Occipital lobe (tissue), 1 donor: ENCODE measurements at regions not wholly inside any gene's neighbourhood (a gene's known extent, or its start where the extent isn't known, plus 50 kb on each side); places are given as distances from the start of the nearest gene placed in this dataset.
"Not testable (repeated sequence)": the region's sequence is repeated elsewhere in the genome, so short reads cannot be mapped to it uniquely, and the experiment has no call there.

Experiments
- DNase-seq: peaks from one replicate; lab custom pipeline; 2025; lab: John Stamatoyannopoulos, UW

DNA sequence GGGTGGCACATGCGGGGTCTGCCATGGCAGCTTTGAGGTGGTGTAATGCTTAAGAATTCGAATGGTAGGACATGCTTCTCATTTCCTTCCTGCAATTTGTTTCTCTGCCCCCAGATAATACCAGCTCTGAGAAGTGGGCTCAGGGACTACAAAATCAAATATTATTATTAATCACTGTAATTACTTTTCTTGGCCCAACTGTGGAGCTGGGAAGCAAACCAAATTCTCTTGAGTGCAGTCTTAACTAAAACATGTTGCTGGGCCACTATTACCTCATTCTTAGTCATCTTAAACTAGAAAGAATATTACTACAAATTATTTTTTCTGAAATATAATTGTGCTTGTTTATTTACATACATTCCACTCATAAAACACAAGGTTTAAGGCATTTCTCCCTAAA, 566.7 kb upstream of the NRP1 start:
- DNase-seq = no peak

DNA sequence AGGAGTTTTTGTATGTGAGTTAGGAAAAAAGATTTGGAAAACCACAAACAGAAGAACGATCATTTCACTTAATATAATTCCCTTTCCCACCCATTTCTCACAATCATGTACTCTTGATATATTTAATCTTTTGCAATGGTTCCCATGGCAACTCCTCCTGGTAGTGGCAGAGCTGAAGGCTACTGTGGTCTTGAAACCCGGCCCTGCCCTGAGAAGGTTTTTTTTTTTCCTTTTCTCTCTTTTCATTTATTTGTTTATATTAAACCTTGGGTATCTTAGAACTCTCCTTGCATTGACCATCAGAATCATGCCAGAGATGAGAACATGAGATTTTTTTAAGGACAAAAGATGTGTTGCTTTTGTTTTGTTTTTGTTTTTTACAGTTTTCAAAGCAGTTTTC, 566.1 kb upstream of the NRP1 start:
- DNase-seq = no peak

DNA sequence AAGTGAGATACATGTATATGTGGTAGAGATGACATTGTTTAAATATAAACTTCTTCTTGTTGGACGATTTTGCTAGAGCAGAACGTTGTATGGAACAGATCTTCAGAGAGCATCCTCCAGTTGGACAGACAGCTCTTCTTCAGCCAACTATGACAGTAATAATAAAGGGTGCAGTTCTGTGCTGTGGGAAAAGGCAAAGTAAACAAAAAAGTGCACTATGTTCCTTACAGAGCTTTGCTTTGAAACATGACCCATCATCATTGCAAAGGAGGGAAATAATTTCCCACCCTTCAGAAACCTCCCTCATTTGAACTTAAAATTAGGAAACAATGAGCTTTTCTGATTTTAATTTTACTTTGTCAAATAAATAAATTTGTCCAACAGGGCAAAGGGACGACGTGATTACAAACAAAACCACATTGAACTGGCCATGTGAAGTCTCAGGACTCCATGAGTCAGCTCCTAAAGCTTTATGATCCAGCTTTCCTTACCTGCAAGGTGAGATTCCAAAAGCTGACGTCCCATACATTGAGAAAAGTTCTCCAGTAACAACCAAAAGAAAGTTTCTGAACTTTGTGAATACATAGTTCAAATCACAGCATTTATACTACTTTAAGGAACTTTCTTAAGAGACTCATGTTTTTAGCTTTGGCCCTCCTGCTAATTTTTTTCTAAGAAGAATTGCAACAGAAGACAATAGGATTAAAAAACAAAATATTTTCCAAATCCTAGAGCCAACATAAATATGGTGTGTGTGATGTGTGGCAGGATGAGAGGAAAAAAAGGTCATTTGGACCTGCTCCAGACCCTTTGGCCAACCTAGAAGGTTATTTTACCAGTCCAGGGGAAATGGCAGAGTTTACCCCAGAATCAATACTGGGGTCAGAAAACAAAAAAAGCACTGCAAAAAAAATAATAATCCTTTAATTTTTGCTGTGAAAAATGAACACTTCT, 565.4 kb upstream of the NRP1 start:
- no peak for DNase-seq

GRCh38 chr10:33897291-33897752, 562.9 kb upstream of the NRP1 start:
- DNase-seq = no peak

- no peak for DNase-seq
These were observed 559.0 kb upstream of the NRP1 start for GRCh38 chr10:33893506-33893905.

DNA sequence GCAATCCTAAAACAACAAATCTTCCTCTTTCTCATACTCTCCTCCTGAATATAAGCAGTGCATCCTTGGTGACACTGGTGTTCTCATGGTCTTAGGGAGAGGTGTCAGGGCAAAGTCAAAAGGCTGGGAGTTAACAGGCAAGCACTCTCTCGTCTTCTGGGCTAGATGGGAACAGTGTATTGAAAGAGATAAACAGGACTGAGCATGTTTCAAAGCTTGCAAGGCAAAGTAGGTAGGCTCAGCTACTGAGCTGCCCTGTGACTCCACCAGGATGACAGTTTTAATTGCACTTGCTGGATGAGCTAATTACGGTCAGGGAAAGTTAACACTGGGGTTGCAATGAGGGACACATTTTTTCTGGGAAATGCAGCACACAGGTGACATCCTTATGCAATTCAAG, 554.9 kb upstream of the NRP1 start:
- no peak for DNase-seq

- no peak for DNase-seq
These were observed 552.7 kb upstream of the NRP1 start for GRCh38 chr10:33887188-33887587.

- DNase-seq = no peak
These were observed 551.8 kb upstream of the NRP1 start for GRCh38 chr10:33886299-33886698.

DNA sequence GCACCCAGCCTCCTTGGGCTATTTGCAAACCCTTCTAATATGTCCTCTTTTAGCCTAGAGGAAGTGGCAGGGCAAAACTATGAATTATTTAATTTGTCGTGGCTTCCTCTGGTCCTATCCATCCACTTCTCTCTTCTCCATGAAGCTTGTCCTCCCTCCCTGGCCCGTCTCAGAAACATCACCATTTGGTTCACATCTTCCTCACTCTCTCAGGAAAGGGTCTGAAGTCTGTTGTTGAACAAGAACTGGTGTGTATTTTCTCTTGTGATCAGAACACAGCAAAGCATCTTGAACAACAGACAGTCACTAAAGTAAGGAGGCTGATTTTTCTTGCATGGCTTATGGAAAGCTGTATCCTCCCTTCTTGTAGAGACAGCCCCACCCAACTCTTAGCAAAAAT, 550.1 kb upstream of the NRP1 start:
- no peak for DNase-seq

- no peak for DNase-seq
These were observed 549.4 kb upstream of the NRP1 start for GRCh38 chr10:33883881-33884280.

GRCh38 chr10:33882996-33883395, 548.5 kb upstream of the NRP1 start:
- no peak for DNase-seq

- no peak for DNase-seq
These were observed 545.8 kb upstream of the NRP1 start for GRCh38 chr10:33880291-33880690.

DNA sequence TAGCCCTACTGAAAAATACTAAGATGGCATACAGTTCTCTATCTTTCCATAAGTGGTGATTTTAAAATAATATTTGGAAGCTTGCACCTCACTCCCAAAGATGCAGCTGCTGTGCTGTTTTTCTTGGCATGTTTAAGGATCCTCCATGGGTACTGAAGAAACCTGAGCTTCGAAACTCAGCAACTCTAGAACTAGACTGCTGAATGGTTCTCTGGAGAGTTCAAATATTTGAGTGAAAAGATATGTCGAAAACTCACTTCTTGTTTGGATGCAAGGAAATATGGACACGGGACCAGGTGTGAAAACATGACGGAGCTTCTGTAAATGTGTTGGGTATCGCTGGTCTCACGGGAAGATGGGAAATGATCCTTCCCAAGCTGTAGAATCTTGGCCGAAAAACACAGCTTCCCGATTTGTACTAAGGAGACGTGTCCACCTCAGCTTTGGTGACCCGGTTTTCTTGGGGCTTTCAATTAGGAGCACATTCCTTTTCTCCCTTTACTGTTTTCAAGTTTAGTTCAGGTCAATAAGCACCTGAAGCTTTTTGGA, 543.8 kb upstream of the NRP1 start:
- DNase-seq = no peak

DNA sequence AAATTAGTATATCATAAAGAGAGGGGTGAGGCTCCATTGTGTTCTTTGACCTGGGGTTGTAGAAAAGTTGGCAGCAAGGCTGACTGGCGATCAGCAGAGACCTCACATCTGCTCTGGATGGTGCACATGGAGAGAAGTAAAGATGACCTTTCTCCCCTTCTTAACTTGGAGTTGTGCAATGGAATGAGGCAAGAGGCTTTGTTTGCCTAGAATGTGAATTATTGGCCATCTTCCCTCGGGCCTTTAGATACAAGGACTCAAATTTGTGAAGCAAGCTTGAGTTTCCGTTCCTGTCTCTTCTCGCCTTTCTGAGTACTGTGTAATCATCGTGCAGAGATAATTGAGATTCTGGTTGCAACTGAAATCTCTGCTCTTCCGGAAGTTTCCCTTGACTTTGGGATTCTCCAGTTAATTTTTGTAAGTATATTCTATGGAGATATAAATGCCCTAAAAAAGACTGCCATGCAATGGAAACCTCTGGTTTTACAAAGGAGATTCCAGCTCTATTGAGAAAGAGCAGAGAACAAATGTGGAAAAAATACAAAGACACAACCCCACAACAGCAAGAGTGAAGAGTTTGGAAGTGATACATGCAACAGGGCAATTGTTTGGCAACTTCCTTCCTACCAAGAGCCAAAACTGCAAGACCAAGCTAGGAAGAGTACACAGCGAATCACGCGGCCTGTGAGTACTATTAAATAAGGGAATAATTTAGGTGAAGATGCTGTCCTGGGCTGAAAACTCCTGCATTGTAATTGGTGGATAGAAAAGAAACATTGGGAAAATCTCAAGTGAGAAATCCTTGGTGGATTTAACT, 542.3 kb upstream of the NRP1 start:
- DNase-seq = no peak

DNA sequence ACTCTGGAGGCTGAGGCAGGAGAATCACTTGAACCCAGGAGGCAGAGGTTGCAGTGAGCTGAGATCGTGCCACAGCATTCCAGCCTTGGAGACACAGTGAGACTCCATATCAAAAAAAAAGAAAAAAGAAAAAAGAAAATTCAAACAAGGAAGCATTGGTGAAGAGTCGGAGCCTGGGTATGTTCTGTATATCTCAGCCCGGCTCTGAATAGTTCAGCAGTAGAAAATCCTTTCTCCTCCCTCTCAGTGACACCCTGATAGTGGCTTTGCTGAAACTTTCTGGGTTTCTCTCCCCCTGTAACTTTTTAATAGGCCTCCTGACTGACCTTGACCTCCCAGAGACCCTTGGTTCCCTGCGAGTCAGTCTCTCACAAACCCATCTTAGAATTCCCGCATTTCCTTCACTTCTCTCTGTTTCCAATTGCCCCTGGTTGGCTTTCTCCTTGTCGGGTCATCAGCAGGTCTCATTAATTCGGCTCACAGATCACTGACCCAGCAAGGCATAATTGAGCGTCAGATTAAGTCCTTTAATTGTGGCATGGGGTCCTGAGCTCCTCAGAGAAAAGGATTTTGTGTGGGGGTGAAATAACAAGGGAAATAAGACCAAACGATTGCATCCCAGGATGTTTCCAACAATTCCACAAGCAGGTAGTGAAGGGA, 541.6 kb upstream of the NRP1 start:
- DNase-seq = no peak

DNA sequence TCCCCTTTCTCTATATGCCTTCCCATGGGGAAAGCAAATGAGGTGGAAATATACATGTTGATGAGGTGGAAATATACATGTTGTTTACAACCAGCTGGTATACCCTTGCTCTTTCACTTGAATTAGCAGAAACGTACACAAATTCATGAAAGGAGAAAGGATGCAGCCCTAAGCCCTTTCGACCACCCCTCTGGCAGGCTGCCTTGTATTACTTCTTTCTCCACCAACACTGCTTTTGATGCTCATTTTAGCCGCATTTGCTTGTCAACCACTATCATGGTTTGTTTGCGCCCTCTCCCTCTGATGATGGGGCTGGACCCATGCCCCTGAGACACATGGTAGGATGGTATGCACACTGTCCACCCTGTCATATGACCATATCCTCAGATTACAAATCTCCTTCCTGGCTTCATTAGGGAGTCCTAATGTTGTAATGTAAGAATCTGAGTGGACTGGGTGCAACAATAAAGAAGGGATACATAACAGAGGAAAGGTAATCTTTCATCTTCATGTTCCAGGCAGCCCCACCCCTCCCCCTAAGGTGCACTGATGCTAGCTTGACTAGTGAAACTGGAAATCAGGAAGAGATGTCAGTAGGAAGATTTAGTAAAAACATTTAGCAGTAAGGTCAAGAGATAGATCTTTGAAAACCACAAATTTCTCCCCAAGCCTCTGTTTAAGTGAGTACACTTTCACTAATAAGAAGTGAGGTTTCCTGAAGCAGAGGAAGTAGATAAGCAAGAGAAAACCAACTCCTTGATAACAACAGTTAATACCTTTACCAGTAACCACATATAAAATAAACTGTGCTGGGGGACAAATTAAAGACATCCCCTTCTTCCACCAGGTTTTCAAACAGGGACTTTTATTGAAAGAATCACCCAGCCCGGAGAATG, 536.8 kb upstream of the NRP1 start:
- no peak for DNase-seq

GRCh38 chr10:33869481-33869880, 535.0 kb upstream of the NRP1 start:
- DNase-seq = no peak

DNA sequence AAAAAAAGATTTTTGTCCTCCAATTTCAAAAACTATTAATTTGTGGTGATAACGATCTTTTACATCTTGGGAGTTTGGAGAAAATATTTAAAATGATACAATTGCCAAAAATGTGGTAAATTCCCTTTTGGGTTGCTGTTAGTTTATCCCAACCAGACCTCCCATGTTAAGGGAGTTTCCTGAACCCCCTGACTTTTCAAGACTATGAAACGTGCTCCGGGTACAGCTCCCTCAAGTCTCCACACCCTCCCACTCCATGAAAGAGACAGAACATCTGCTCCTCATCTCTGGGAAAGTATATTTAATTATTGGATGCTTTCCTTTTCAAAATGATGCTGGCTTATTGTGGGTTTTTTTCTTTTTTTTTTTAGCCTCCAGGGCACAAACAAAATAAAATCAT, 534.6 kb upstream of the NRP1 start:
- no peak for DNase-seq

DNA sequence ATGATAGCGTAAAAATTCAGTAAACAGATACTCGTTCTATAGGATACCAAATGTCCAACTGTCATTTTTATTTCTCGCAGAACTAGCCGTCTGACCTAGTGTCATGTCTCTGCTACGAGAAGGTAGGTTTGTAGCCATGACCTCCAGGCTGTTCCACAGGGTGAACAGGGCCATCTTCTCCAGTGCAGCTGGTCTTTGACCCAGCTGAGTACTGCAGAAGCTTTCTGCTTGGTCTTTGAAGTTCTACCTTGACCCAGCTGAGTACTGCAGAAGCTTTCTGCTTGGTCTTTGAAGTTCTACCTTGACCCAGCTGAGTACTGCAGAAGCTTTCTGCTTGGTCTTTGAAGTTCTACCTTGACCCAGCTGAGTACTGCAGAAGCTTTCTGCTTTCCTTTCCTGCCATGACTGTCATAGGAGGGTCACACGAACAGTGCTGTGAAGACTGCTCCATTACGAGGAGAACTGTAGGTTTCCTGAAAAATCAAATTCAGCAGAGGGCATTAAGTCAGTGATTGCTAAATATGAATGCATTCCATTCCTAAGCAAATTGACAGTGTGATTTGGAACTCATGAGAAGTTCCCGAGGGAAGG, 532.8 kb upstream of the NRP1 start:
- DNase-seq = not testable (repeated sequence)

DNA sequence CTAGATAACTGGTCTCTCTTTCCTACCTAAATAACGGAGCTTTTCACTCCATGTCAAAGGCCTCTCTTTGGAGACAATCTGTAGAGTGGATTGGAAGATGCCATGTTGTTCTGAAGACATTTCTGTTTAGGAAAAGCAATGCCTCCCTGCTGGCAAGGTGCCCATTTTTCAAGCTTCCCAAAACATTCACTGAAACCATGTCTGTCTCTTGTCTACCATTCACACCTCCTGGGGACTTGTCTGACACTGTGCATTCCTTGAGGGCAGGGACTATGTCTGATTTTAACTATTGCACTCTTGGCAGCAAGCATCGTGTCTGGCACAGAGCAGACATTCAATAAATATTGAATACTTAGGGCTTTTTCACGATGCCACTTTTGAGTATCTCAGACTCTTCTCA, 528.9 kb upstream of the NRP1 start:
- DNase-seq = no peak
